ENCODE measurements at regions not wholly inside any gene's neighbourhood (a gene's known extent, or its start where the extent isn't known, plus 50 kb on each side); places are given as distances from the start of the nearest gene placed in this dataset.

- Histone ChIP-seq H3K27ac (ENCODE audit: low read depth, low read length) (no peak overlapping the region), H2AFZ (ENCODE audit: low read depth, low read length) (no peak overlapping the region), H3K79me2 (ENCODE audit: insufficient read depth, low read length) (no peaks in the 10 kb centered on the region), H3K27me3 (ENCODE audit: insufficient read depth, low read length) (no peaks in the 10 kb centered on the region), H3K4me2 (ENCODE audit: low read length) (no peak overlapping the region), H4K20me1 (ENCODE audit: insufficient read depth, low read length) (no peaks in the 10 kb centered on the region), H3K4me1 (ENCODE audit: insufficient read depth, low read length) (no peaks in the 10 kb centered on the region), H3K36me3 (ENCODE audit: insufficient read depth, low read length) (no peaks in the 10 kb centered on the region), H3K4me3 (ENCODE audit: insufficient read depth, low read depth, low read length) (no peak overlapping the region), H3K9ac (ENCODE audit: low read length) (no peak overlapping the region), H3K9me3 (ENCODE audit: insufficient read depth, low read depth, low read length) (no peaks in the 10 kb centered on the region)
- TF ChIP-seq EZH2 (IDR thresholded peaks at IDR 0.05; ENCODE audit: insufficient read depth, low read length) (no peak), CTCF (IDR thresholded peaks at IDR 0.05; ENCODE audit: insufficient read depth, low read depth, low read length) (no peak)
- Mint-ChIP-seq H3K27ac (ENCODE audit: unreplicated experiment) (no peak overlapping the region), H3K27me3 (ENCODE audit: low read depth, unreplicated experiment) (no peaks in the 10 kb centered on the region), H3K4me3 (ENCODE audit: unreplicated experiment) (no peak overlapping the region), H3K9me3 (ENCODE audit: unreplicated experiment) (no peaks in the 10 kb centered on the region), H3K4me1 (ENCODE audit: low read depth, unreplicated experiment) (peaks cover 5% of the 10 kb centered on the region), H3K36me3 (ENCODE audit: low read depth, unreplicated experiment) (no peaks in the 10 kb centered on the region)
- DNase-seq (ENCODE audit: low read depth) (no peak), FAIRE-seq (no peak)
Measured at GRCh38 chr11:41984023-41984422, 524.6 kb upstream of the LRRC4C start.

- Mint-ChIP-seq H3K4me3 (ENCODE audit: unreplicated experiment) (no peak overlapping the region), H3K36me3 (ENCODE audit: low read depth, unreplicated experiment) (no peaks in the 10 kb centered on the region), H3K4me1 (ENCODE audit: low read depth, unreplicated experiment) (peaks cover 5% of the 10 kb centered on the region), H3K9me3 (ENCODE audit: unreplicated experiment) (no peaks in the 10 kb centered on the region), H3K27ac (ENCODE audit: unreplicated experiment) (no peak overlapping the region), H3K27me3 (ENCODE audit: low read depth, unreplicated experiment) (no peaks in the 10 kb centered on the region)
- H3K9ac ChIP-seq (ENCODE audit: low read length) = no peak overlapping the region
- no peak overlapping the region for H2AFZ ChIP-seq (ENCODE audit: low read depth, low read length)
- FAIRE-seq = no peak
- H4K20me1 ChIP-seq (ENCODE audit: insufficient read depth, low read length) = no peaks in the 10 kb centered on the region
- no peaks in the 10 kb centered on the region for H3K79me2 ChIP-seq (ENCODE audit: insufficient read depth, low read length)
- no peak overlapping the region for H3K4me2 ChIP-seq (ENCODE audit: low read length)
- DNase-seq (ENCODE audit: low read depth) = no peak
- no peak overlapping the region for H3K4me3 ChIP-seq (ENCODE audit: insufficient read depth, low read depth, low read length)
- no peaks in the 10 kb centered on the region for H3K9me3 ChIP-seq (ENCODE audit: insufficient read depth, low read depth, low read length)
- TF ChIP-seq EZH2 (IDR thresholded peaks at IDR 0.05; ENCODE audit: insufficient read depth, low read length) (no peak), CTCF (IDR thresholded peaks at IDR 0.05; ENCODE audit: insufficient read depth, low read depth, low read length) (no peak)
- no peaks in the 10 kb centered on the region for H3K27me3 ChIP-seq (ENCODE audit: insufficient read depth, low read length)
- no peaks in the 10 kb centered on the region for H3K4me1 ChIP-seq (ENCODE audit: insufficient read depth, low read length)
- H3K27ac ChIP-seq (ENCODE audit: low read depth, low read length) = no peak overlapping the region
- H3K36me3 ChIP-seq (ENCODE audit: insufficient read depth, low read length) = no peaks in the 10 kb centered on the region
Measured at GRCh38 chr11:41985799-41986198, 526.3 kb upstream of the LRRC4C start.

GRCh38 chr11:41988951-41989572 is 529.6 kb upstream of the LRRC4C start:
- no peaks in the 10 kb centered on the region for H3K27me3 Mint-ChIP-seq (ENCODE audit: low read depth, unreplicated experiment)
- H3K4me3 ChIP-seq (ENCODE audit: insufficient read depth, low read depth, low read length) = no peak overlapping the region
- H3K4me1 ChIP-seq (ENCODE audit: insufficient read depth, low read length) = no peaks in the 10 kb centered on the region
- no peak overlapping the region for H3K4me2 ChIP-seq (ENCODE audit: low read length)
- no peak overlapping the region for H3K27ac Mint-ChIP-seq (ENCODE audit: unreplicated experiment)
- no peak overlapping the region for H2AFZ ChIP-seq (ENCODE audit: low read depth, low read length)
- no peaks in the 10 kb centered on the region for H4K20me1 ChIP-seq (ENCODE audit: insufficient read depth, low read length)
- H3K4me1 Mint-ChIP-seq (ENCODE audit: low read depth, unreplicated experiment) = no peaks in the 10 kb centered on the region
- FAIRE-seq (no peak), DNase-seq (ENCODE audit: low read depth) (no peak)
- H3K79me2 ChIP-seq (ENCODE audit: insufficient read depth, low read length) = no peaks in the 10 kb centered on the region
- H3K27me3 ChIP-seq (ENCODE audit: insufficient read depth, low read length) = no peaks in the 10 kb centered on the region
- TF ChIP-seq CTCF (IDR thresholded peaks at IDR 0.05; ENCODE audit: insufficient read depth, low read depth, low read length) (no peak), EZH2 (IDR thresholded peaks at IDR 0.05; ENCODE audit: insufficient read depth, low read length) (no peak)
- H3K36me3 Mint-ChIP-seq (ENCODE audit: low read depth, unreplicated experiment) = no peaks in the 10 kb centered on the region
- H3K9me3 ChIP-seq (ENCODE audit: insufficient read depth, low read depth, low read length) = no peaks in the 10 kb centered on the region
- no peaks in the 10 kb centered on the region for H3K9me3 Mint-ChIP-seq (ENCODE audit: unreplicated experiment)
- H3K27ac ChIP-seq (ENCODE audit: low read depth, low read length) = no peak overlapping the region
- no peaks in the 10 kb centered on the region for H3K36me3 ChIP-seq (ENCODE audit: insufficient read depth, low read length)
- no peak overlapping the region for H3K9ac ChIP-seq (ENCODE audit: low read length)
- H3K4me3 Mint-ChIP-seq (ENCODE audit: unreplicated experiment) = no peak overlapping the region
